B cell (primary cell): ENCODE measurements at regions not wholly inside any gene's neighbourhood (a gene's known extent, or its start where the extent isn't known, plus 50 kb on each side); places are given as distances from the start of the nearest gene placed in this dataset.

ENCODE experiments used
- ATAC-seq: fragments of 200-7000 bp; cut with Tn5 transposase; one replicate; pipeline ENCODE4 v1.10.0; 2021; ENCODE audit warnings: low read depth, mild to moderate bottlenecking, moderate number of reproducible peaks, moderate library complexity
- CTCF ChIA-PET: fragments of 350-600 bp; sonication (Branson Sonifier 250); formaldehyde crosslinking; loops from one replicate; lab custom pipeline; 2021; ENCODE audit warnings: antibody characterized with exemption, inconsistent platforms; lab: Charles Lee
- POLR2A ChIA-PET: fragments of 350-600 bp; sonication (Branson Sonifier 250); formaldehyde crosslinking; loops from one replicate; lab custom pipeline; 2021; ENCODE audit warnings: antibody characterized with exemption; lab: Charles Lee
- DNase-seq: peaks from one replicate; pipeline ENCODE4 v3.0.0; 2013
- H2AFZ ChIP-seq: 2 replicates; pipeline ENCODE4 v1.6.1; 2012; ENCODE audit warnings: mild to moderate bottlenecking, low read depth, low read length; ENCODE audit not compliant: insufficient read depth, poor library complexity, severe bottlenecking
- H3K27ac ChIP-seq, 2 donors: 1 replicate in 1 of 2; 2 replicates in 1 of 2; pipeline ENCODE4 v1.5.1; 2012 to 2013; ENCODE audit warnings: low read length in 2 of 2, mild to moderate bottlenecking in 2 of 2, moderate library complexity in 1 of 2
- H3K27me3 ChIP-seq, 4 experiments: fragments of 200-600 bp in 1 of 4; sonication (generic) in 1 of 4; replicated peaks in 1 of 4; 1 replicate in 2 of 4; 2 replicates in 2 of 4; pipeline versions ENCODE4 v1.6.1 to v1.7.0; 2013 to 2016; ENCODE audit warnings: low read length in 3 of 4, mild to moderate bottlenecking in 2 of 4, mixed read lengths in 1 of 4, moderate library complexity in 1 of 4; ENCODE audit not compliant: insufficient read depth in 4 of 4, control insufficient read depth in 3 of 4; ENCODE audit errors: control extremely low read depth in 1 of 4
- H3K36me3 ChIP-seq, 2 experiments: replicated peaks in 1 of 2; 1 replicate in 1 of 2; 2 replicates in 1 of 2; pipeline versions ENCODE4 v1.6.1 to v1.7.1; 2013; ENCODE audit warnings: low read length in 1 of 2; ENCODE audit not compliant: insufficient read depth in 2 of 2, control insufficient read depth in 1 of 2; ENCODE audit errors: control extremely low read depth in 1 of 2, extremely low read depth in 1 of 2
- H3K4me1 ChIP-seq, 2 donors: fragments of 200-600 bp in 1 of 2; sonication (generic) in 1 of 2; 1 replicate in 1 of 2; 2 replicates in 1 of 2; pipeline versions ENCODE4 v1.5.1 to v1.6.1; 2013 to 2017; ENCODE audit warnings: low read length in 2 of 2; ENCODE audit not compliant: control insufficient read depth in 2 of 2, insufficient read depth in 2 of 2
- H3K4me2 ChIP-seq: replicated peaks from 2 replicates; pipeline ENCODE3; 2012; ENCODE audit warnings: mild to moderate bottlenecking, low read depth, low read length; ENCODE audit not compliant: poor library complexity, severe bottlenecking
- H3K4me3 ChIP-seq, 5 experiments: fragments of 200-600 bp in 1 of 5; sonication (generic) in 1 of 5; 1 replicate in 3 of 5; 2 replicates in 2 of 5; pipeline versions ENCODE4 v1.5.1 to v1.7.0; 2011 to 2016; ENCODE audit warnings: low read length in 4 of 5, mild to moderate bottlenecking in 4 of 5, low read depth in 2 of 5, control low read depth in 1 of 5, moderate library complexity in 1 of 5; ENCODE audit not compliant: insufficient read depth in 1 of 5; ENCODE audit errors: control extremely low read depth in 1 of 5, extremely low read depth in 1 of 5
- H3K79me2 ChIP-seq: fragments of 200-600 bp; sonication (generic); one replicate; pipeline ENCODE4 v1.6.0; 2016; ENCODE audit warnings: low read length; ENCODE audit not compliant: control insufficient read depth, insufficient read depth
- H3K9ac ChIP-seq: fragments of 200-600 bp; sonication (generic); 2 replicates; pipeline ENCODE4 v1.6.1; 2017; ENCODE audit warnings: mild to moderate bottlenecking, low read length, moderate library complexity
- H3K9me3 ChIP-seq, 3 donors: one replicate each; pipeline versions ENCODE4 v1.6.1 to v1.7.1; 2013; ENCODE audit warnings: low read length in 2 of 3; ENCODE audit not compliant: control insufficient read depth in 2 of 3, insufficient read depth in 1 of 3; ENCODE audit errors: control extremely low read depth in 1 of 3
- H4K20me1 ChIP-seq: 2 replicates; pipeline ENCODE4 v1.6.0; 2012; ENCODE audit warnings: mild to moderate bottlenecking, low read length; ENCODE audit not compliant: insufficient read depth, control insufficient read depth, poor library complexity, severe bottlenecking
- H3K27ac Mint-ChIP-seq: one replicate; pipeline ENCODE4 v1.8.0; 2021; ENCODE audit warnings: mixed read lengths
- H3K27me3 Mint-ChIP-seq: one replicate; pipeline ENCODE4 v1.8.0; 2021; ENCODE audit warnings: mixed read lengths
- H3K4me1 Mint-ChIP-seq: one replicate; pipeline ENCODE4 v1.8.0; 2021; ENCODE audit warnings: mixed read lengths
- H3K4me3 Mint-ChIP-seq: one replicate; pipeline ENCODE4 v1.8.0; 2021; ENCODE audit warnings: mixed read lengths
- H3K9me3 Mint-ChIP-seq: one replicate; pipeline ENCODE4 v1.8.0; 2022; ENCODE audit warnings: mixed read lengths; ENCODE audit not compliant: insufficient read depth
- CTCF ChIP-seq: fragments of 200-600 bp; IDR thresholded peaks from one replicate; pipeline ENCODE4 v1.8.0; 2022; ENCODE audit warnings: antibody characterized with exemption, mild to moderate bottlenecking
- EZH2 ChIP-seq: IDR thresholded peaks from 2 replicates; pipeline ENCODE4 v1.6.1; 2012; ENCODE audit warnings: borderline replicate concordance, low read depth, mild to moderate bottlenecking, moderate library complexity, low read length; ENCODE audit not compliant: insufficient read depth, poor library complexity, severe bottlenecking
- WGBS: methylation state at CpG from one replicate; pipeline ENCODE4 v1.1.5; 2013; ENCODE audit warnings: missing lambda C conversion rate; ENCODE audit not compliant: insufficient coverage; 5-methylcytosine and 5-hydroxymethylcytosine counted together
- intact Hi-C: fragments of 100-400 bp; cut with micrococcal nuclease; formaldehyde crosslinking; loops from one replicate; pipeline ENCODE4 v1.10.0; 2022

GRCh38 chr10:16341637-16342036, 95.2 kb upstream of the PTER start:
- Histone ChIP-seq H3K4me3 (no peak overlapping the region), H3K4me2 (no peak overlapping the region), H3K9me3 (no peaks in the 10 kb centered on the region), H4K20me1 (no peaks in the 10 kb centered on the region), H3K36me3 (no peaks in the 10 kb centered on the region), H3K79me2 (no peaks in the 10 kb centered on the region), H3K9ac (no peak overlapping the region), H3K4me1 (no peaks in the 10 kb centered on the region), H3K27ac (no peak overlapping the region), H3K27me3 (no peaks in the 10 kb centered on the region), H2AFZ (no peak overlapping the region)
- DNase-seq (no peak), ATAC-seq (no peak)
- H3K27me3 Mint-ChIP-seq: no peaks in the 10 kb centered on the region
- no peaks in the 10 kb centered on the region for H3K9me3 Mint-ChIP-seq
- no peaks in the 10 kb centered on the region for H3K4me1 Mint-ChIP-seq
- no peak overlapping the region for H3K4me3 Mint-ChIP-seq
- ChIA-PET CTCF (no interaction called here), POLR2A (no interaction called here)
- TF ChIP-seq EZH2 (no peak), CTCF (no peak)
- WGBS: 87% methylated on average over 2 of the region's 2 CpGs
- intact Hi-C loops: no loop called here
- H3K27ac Mint-ChIP-seq: no peak overlapping the region

- 79% methylated on average over 2 of the region's 4 CpGs for WGBS
- POLR2A ChIA-PET: no interaction called here
Observed at GRCh38 chr10:16348891-16349290, 87.9 kb upstream of the PTER start.

More at GRCh38 chr10:16348891-16349290, 87.9 kb upstream of the PTER start:
- no peaks in the 10 kb centered on the region for H3K9me3 ChIP-seq
- no peak overlapping the region for H3K4me3 ChIP-seq
- no peak overlapping the region for H2AFZ ChIP-seq
- no peaks in the 10 kb centered on the region for H3K27me3 ChIP-seq
- Mint-ChIP-seq H3K4me3 (no peak overlapping the region), H3K27ac (no peak overlapping the region), H3K4me1 (no peaks in the 10 kb centered on the region), H3K9me3 (peaks cover 2% of the 10 kb centered on the region), H3K27me3 (peaks cover 3% of the 10 kb centered on the region)
- H3K27ac ChIP-seq: no peak overlapping the region
- intact Hi-C loops: no loop called here
- no peaks in the 10 kb centered on the region for H3K4me1 ChIP-seq
- DNase-seq: no peak
- H3K4me2 ChIP-seq: no peak overlapping the region
- no peaks in the 10 kb centered on the region for H4K20me1 ChIP-seq
- H3K79me2 ChIP-seq: no peaks in the 10 kb centered on the region
- TF ChIP-seq CTCF (no peak), EZH2 (no peak)
- no peaks in the 10 kb centered on the region for H3K36me3 ChIP-seq
- no peak overlapping the region for H3K9ac ChIP-seq
- no peak for ATAC-seq
- CTCF ChIA-PET: no interaction called here
